Left colon (tissue), 2 donors: ENCODE measurements at regions not wholly inside any gene's neighbourhood (a gene's known extent, or its start where the extent isn't known, plus 50 kb on each side); places are given as distances from the start of the nearest gene placed in this dataset.

Experiments used
- ATAC-seq: fragments of 200-7000 bp; cut with Tn5 transposase; one replicate; pipeline ENCODE4 v1.9.1; 2020; ENCODE audit warnings: mild to moderate bottlenecking, moderate library complexity
- DNase-seq, 2 donors: peaks; one replicate each; pipeline ENCODE4 v3.0.0-alpha.2; 2020
- intact Hi-C, 2 donors: fragments of 100-400 bp; cut with DNase I in 1 of 2; cut with micrococcal nuclease in 1 of 2; formaldehyde crosslinking; loops; one replicate each; pipeline versions ENCODE4 v1.11.2 to v1.14.0; 2022; cut with DNase I, micrococcal nuclease
- donor health status: DM: no; HTN: no; CAD: no.
- donor health status: DM: yes; HTN: yes; CAD: no.

DNA sequence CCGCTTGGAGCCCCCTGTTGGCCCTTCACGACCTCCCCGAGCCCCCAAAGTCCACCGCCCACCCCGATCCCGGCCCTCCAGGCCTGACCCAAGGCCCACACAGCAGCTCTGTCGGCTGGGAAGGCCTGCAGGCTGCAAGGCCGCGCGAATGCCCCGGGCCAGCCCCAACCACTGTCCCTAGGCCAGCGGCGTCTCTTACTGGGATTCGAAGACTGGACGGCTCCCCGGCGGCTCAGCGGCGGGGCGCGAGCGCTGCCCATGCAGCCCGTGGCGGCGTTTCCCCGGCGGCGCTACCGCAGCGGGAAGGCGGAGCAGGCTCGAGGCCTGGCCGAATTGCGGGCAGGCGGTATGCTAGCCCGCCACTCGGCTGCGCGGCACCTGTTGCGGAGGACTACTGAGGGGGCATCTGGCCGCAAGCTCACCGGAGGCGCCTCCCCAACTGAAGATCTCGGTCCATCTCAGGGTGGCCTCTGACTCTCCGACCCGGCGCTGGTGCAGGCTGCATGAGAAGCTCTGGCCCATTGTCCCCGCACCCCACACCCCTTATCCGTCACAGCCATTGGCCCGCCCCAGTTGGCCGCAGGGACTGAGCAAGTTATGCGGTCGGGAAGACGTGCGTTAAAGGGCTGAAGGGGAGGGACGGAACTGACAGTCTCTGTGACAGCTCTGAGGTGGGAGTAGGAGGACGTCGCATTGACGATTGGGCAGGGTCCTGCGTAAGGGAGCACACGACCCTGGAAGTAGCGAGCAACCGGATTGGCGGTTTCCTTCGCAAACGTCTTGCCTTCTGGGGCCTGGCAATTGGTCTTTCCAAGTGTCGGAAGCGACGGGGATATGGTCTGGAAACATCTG lies 303.5 kb upstream of the HSFY2 start:
- intact Hi-C loops, result no loop called here
- no peak for ATAC-seq
- no peak for DNase-seq

DNA sequence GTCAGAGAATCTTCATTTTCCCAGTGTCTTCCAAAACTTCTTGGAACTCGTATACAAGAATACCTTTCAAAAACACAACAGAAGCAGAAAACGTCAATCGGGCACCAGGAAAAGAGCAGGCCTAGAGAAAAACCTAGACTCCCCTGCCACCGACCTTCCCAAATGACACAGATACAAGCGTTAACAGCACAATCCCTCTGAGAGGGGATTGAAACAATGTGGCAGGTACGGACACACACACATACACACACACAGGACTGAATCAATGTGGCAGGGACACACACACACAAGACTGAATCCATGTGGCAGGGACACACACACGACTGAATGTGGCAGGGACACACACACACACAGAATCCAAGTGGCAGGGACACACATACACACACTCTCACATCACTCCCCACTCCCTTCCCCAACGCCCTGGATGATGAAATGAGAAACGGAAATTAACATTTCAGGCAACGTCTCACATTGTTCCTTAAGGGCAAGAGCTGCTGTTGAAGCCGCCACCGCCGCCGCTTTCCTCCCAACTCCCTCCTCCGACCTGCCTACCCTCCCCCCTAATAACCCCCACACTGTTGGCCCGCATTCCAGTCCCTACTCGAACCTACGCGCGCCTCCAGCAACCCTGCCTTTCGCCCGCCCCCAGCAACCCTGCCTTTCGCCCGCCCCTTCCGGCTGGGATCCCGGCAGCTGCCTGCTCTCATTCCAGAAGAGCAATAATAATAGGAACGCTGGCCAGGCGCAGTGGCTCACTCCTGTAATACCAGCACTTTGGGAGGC lies 302.1 kb upstream of the HSFY2 start:
- DNase-seq, result no peak
- ATAC-seq, result no peak
- intact Hi-C loops, result no loop called here

DNA sequence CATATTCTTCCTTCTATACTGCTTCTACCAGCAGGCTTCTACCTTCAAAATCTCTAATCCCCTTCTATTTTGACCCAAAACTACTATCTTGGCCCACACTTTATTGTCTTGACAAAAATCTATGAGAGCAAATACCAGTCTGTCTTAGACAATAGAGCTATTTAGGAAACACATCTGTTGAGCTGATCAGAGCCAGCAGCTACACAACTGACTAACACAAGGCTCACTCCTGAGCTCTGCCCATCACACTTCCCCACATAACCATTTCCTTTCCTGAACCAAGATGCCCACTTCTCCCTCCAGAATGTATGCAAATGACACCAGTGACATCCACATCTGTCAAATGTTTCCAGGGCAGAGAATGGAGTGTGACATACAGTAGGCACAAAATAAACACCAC lies 293.9 kb upstream of the HSFY2 start:
- intact Hi-C loops, result no loop called here
- ATAC-seq (no peak), DNase-seq (no peak)

DNA sequence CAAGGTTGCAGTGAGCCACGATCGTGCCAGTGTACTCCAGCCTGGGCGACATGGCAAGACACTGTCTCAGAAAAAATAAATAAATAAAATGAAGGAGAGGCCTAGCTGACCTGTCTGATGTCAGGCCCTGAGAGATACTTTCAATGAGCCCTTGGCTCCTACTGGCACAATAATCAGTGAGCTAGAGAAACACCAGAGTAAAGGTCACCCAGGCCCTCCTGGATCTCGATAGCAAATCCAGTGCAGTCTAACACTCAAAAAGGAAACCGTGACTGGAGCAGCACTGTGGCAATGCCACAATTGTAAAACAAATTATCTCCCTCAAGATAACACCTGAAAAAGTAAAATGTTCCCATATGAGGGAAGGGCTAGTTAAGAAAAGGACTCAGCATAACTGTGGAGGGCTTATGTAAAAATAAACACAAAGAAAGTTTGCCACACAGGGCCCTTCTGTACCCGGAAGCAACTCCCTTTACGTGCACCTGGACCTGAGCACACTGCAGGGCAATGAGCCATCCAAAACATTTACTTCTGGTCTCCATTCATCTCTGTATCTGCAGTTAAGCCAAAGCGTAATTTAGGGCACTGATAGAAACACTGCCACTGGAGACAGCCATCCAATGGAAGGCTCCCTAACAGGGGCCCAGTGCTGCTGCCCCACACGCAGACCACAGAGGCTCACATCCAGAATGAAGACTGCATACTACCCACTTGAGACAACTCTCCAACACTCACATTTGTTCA lies 293.1 kb upstream of the HSFY2 start:
- intact Hi-C loops, result no loop called here
- ATAC-seq (no peak), DNase-seq (no peak)

DNA sequence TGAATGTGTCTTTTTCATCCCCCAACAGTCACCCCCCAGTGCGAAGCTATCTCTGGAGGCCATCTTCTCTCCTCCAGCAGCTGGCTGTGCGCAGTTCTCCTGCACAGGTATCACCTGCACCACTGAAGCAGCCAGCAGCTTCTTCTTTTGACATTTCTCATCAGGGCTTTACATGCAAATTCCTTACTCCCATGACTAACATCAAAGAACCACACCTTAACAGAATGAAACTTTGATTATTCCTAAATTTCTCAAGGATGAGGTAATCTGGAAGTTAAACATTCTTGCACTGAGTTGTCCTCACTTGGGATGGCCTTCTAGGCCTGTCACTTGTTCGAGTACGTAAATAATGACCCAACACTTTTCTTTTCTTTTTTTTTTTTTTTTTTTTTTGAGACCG lies 291.6 kb upstream of the HSFY2 start:
- DNase-seq (no peak), ATAC-seq (no peak)
- intact Hi-C loops, result no loop called here

DNA sequence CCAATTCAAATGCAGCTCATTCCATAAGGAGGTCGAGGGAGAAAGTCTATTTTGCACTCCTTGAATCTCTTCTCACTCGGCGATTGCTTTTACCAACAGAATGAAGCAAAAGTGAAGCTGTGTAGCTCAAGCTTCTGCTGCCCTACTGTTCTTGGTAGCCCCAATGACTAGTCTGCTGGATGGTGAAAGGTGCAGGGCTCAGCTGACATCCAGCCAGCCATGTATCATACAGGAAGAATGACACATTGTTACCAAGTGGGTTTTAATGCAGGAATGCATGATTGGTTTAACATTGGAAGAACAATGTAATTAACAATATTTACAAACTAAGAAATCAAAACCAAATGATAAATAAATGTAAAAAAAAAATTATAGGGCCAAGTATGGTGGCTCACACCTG lies 286.2 kb upstream of the HSFY2 start:
- ATAC-seq, result no peak
- intact Hi-C loops, result no loop called here
- no peak for DNase-seq

DNA sequence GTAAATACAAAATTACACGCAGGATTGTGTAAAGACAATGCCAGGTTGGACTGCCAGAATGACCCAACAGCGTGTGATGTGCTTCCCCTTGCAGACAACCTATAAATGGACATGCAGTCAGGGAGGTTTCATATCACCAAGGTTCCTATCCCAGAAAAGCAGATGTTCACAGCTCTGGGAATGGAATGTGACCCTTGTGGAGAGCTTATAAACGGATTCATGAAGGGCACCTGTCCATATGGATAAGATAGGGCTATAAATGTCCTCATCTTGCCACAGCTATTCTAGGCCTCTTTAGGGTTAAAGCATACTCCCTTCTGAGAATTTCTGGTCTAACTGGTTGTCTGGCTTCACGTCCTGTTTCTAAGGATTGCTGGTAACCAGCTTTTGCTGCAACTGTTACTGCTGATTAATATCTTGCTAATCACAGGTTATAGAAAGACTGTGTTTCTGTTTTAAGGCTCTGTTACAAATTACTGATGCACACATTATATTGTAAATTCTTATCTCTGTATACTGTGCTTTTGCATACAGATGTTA lies 285.4 kb upstream of the HSFY2 start:
- ATAC-seq (no peak), DNase-seq (no peak)
- intact Hi-C loops, result no loop called here

DNA sequence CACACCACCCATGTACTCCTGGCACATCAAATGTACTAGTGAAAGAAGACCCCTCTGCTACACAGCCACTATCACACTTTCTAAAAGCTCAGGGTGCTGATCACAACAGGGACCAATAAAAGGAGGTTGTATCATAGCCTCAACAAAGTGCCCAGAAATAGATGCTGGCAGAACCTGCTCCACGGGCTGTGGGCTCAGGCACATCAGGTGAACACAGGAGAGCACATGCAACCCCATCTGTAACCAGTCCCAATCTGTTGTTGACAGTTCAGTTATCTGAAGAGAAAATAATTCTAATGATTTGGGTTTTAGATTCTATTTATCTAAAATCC lies 282.6 kb upstream of the HSFY2 start:
- ATAC-seq, result no peak
- no peak for DNase-seq
- intact Hi-C loops, result no loop called here

DNA sequence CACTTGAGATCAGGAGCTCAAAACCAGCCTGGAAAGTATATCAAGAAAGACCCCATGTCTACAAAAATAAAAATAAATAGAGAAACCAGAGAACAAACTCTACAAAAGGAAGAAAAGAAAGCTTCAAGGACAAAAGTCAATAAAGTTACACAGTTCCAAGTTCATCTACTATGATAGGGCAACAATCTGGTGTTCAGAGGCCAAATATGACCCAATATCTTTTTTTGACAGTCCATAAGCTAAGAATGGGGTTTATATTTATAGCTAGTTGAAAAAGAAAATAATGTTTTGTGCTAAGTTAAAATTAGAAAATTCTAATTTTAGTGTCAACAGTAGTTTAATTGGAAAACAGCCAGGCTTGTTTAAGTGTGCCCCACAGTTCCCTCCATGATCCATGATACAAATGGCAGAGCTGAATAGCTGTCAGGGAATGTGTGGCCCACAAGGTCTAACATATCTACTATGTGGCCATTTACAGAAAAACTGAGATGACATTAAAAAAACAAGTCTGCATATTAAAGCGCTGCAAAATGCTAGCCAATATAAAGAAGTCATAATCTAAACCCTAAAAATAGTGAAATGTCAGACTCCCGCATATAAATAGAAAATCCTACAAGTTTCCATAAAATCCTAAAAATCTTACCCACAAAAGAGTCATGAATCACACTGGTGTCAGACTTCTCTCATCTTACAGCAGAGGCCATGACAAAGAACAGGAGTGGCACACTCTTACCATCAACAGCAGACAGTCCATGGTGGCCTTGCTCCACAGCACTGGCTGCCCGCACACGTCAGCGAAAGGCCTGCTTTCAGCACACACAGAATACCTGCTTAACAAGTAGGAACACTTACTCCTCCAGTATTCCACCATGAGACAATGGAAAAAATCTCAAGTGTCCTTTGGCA lies 281.9 kb upstream of the HSFY2 start:
- intact Hi-C loops, result no loop called here
- no peak for ATAC-seq
- no peak for DNase-seq

DNA sequence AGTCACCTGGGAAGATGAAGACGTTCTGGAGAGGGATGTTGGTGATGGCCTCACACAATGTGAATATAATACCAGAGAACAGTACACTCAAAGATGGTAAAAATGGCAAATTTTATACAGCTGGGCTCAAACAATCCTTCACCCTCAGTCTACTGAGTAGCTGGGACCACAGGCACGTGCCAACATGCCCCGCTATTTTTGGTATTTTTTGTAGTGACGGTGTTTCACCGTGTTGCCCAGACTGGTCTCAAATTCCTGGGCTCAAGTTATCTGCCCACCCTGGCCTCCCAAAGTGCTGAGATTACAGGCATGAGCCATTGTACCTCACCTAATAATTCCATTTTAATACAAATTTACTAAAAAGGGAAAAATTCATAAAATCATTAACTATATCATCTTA lies 280.3 kb upstream of the HSFY2 start:
- DNase-seq (no peak), ATAC-seq (no peak)
- intact Hi-C loops, result no loop called here

DNA sequence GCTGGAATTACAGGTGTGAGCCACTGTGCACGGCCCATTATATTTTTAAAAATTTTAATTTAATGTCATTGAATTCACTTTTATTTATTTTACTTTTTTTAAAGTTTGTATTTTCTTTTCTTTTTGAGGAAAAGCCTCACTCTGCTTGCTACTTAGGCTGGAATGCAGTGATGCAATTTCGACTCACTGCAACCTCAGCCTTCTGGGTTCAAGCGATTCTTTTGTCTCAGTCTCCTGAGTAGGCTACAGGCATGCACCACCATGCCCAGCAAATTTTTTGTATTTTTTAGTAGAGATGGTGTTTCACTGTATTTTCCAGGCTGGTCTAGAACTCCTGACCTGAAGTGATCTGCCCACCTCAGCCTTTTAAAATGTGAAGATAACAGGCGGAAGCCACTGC lies 277.5 kb upstream of the HSFY2 start:
- DNase-seq, result no peak
- intact Hi-C loops, result no loop called here
- ATAC-seq, result no peak

DNA sequence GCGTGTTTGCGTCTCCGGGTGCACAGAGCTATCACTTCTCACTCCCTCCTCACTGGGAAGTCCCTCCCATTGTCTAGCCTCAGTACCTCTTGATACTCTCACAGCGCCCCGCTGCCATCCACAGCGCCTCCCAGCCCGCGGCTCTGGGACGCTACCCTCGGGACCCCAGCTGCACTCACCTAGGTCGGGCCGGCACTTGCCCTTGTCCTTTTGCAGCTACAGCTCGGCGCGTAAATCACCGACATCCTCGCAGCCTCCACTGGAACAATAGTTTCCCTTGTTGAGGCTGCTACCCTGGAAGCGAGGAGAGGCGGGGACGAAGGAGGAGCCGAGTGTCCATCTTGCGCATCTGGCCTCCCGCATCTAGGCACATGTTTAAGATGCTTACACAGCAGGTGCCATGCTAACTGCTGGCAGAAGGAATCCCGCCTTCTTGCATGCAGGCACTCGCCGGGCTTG lies 269.5 kb upstream of the HSFY2 start:
- ATAC-seq (no peak), DNase-seq (no peak)
- intact Hi-C loops, result no loop called here

DNA sequence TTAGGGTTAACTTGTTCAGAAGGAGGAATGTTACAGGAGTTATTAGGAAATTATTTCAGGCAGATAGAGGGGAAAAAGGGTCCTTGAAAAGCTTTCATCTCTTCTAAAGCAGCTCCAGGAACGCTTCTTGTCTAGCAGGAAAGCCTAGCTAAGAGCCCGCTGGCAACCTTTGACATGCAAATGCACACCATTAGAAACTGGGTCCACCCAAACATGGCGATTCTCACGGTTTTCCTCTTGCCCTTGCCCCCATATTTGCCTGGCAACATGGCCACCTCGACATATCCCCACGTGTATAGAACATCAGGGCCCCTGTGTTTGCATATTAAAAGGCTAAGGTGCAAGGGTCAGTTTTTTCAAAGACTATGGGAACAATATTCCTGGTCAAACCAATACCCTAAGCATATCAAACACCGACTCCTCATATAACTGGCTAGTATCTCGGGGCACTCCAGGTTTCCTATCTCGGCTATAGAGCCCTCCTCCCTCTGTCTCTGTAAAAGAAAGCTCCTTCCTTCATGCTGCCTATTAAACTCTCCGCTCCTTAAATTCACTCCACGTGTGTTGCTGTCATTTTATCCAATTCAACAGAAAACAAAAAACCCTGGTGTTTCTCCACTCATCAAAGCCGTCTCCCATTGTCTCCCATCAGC lies 268.9 kb upstream of the HSFY2 start:
- ATAC-seq (no peak), DNase-seq (no peak)
- intact Hi-C loops, result no loop called here

DNA sequence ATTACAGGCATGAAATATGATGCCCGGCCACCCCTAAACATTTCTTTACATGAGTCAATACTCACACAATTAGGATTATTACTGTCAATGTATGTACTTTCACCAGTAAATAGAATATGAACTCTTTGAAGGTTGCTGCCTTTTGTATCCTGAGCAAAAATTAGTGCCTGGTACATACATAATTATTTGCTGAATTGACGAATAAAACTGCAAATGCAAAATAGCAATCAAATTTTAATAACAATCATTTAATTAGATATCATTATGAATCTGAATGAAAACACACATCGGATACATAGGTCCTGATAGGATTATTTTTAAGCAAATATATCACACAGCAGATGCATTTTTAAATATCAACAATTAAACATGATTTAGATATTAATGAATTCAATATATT lies 253.1 kb upstream of the HSFY2 start:
- no peak for DNase-seq
- intact Hi-C loops, result no loop called here
- ATAC-seq, result no peak

DNA sequence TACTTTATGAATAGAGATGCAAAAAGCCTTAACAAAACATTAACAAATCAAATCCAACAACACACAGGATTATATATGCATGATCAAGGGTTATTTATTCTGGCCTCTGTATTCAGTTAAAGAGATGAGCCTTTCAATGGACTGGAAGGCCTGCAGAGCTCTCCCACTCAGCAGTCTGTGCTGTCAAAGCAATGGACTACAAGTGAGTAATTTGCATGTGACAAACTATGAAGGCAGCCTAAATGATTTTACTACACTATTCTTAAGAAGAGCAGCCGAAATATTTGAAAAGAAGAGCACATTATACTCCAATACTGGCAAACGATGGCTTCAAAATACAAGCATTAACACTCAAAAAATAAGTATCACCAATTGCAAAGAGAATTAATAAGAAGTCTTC lies 250.4 kb upstream of the HSFY2 start:
- ATAC-seq (no peak), DNase-seq (no peak)
- intact Hi-C loops, result no loop called here

DNA sequence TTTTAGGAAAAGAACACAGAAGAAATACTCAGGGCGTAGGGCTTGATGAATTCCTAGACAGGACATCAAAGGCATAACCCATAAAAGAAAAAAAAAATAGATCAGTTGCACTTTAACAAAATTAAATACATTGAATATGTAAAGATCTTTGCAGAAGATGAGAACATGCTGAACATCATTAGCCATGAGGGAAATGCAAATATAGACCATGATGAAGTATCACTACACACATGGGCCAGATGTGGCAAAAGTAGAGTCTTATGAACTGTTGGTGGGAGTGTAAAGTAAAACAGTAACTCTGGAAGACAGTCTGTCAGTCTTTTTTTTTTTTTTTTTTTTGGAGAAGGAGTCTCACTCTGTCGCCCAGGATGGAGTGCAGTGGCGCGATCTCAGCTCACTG lies 246.7 kb upstream of the HSFY2 start:
- DNase-seq, result no peak
- intact Hi-C loops, result no loop called here
- no peak for ATAC-seq

DNA sequence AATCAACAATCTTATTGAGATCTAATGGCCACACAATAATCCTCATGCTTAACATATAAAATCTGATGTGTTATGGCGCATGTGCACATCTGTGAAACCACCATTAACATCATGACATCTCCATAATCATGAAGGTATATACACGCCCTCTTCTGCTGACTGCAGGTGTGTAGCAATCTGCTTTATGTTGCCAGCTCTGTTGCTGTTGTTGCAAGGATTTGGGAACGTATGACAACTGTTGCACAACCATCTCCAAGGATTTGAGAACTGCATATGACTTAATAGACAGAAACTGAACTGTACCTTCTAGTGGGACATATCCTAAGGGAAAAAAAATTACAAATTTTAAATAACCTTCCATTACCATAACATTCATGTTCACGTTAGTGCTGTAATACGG lies 243.5 kb upstream of the HSFY2 start:
- ATAC-seq (no peak), DNase-seq (no peak)
- intact Hi-C loops, result no loop called here

DNA sequence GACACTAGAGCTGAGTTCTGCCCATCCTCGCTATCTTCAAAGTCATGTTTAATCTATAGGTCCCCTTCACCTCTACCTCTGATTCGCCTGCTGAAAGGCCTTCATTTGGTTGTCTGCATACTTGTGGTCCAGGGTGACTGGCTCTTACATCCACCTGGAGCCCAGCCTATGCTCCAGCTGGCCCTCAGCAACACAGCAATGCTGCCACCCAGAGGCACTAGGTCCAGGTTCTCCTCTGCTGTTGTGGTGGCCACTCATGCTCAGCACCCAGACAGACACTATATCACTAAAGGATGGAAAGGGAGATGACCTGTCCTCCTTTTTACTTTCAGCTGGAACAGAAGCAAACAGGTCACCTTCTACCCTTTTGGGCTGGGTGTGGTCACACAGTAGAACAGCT lies 242.3 kb upstream of the HSFY2 start:
- DNase-seq (no peak), ATAC-seq (no peak)
- intact Hi-C loops, result no loop called here
